ENCODE measurements at regions not wholly inside any gene's neighbourhood (a gene's known extent, or its start where the extent isn't known, plus 50 kb on each side); places are given as distances from the start of the nearest gene placed in this dataset.
"Not testable (repeated sequence)": the region's sequence is repeated elsewhere in the genome, so short reads cannot be mapped to it uniquely, and the experiment has no call there.

DNA sequence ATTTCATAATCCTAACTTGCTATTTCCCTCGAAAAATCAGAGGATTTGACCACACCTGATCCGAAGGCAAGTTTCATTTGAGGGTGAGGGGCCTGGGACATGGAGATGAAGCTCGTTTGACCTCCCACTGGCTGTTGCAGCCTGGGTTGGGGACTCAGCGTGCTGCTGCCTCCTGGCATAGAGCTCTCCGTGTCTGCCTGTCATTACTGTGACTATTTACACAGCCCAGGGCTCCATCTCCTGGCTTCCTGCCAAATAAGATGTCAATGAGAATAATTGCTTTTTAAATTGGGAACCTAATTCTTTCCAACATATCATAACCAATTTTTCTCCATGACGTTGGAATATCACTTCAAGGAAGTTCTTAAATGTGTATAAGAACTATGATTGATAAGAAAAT is 139.3 kb upstream of the COBL start:
- no peak for DNase-seq (ENCODE audit: low read depth in 2 of 2)

DNA sequence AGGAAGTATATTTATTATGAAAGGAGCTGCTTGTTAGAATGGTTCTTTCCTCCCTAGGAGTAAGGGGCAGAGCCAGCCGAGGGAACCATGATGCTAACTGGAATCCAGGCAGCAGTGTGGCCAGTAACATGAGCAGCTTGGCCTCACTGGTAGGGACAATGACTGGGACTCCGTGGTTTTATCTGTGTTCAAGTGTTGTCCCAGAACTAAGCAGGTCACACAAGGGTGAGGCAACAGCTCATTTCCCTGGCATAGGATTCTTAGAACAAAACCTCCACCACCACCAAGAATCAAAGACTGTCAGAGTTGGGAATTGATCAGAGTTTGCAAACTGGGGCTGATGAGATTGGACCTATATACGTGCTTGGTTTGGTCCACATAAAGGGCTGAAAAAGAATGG is 138.9 kb upstream of the COBL start:
- no peak for DNase-seq (ENCODE audit: low read depth in 2 of 2)

DNA sequence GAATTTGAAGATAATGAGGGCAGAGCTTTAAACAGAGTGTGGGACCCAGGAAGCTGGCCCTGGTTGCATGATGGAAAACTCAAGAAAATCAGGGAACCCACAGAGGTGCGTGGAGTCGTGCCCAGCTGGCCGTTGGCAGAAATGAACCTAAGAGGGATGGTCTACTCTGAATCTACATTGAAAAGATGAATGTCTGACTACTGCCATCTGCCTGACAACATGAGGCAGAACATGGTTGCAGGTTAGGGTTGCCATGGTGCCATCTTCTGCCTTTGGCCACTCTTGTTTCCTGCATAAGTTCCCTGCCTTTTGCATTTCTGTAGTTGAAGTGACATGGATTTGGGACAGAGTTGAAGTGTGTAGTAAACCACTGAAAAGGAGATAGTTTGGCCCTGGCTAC is 138.5 kb upstream of the COBL start:
- no peak for DNase-seq (ENCODE audit: low read depth in 2 of 2)

DNA sequence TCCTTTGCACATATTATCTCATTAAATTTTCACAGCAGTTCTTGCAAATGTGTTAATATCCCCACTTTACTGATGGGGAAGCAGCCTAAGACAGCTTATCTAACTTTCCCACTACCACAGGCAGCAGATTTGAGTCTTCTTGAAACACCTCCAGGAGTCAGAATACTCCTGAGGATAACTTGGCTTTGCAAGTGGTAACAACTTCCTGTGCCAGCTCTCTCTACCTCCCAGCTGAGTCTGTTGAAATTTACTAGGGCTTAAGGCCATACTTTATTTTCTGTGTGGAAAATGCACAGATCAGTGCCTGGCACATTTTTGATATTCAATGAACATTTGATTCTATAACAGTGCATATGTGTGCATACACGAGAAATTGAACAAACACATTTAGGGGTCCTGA is 136.1 kb upstream of the COBL start:
- no peak for DNase-seq (ENCODE audit: low read depth in 2 of 2)

DNA sequence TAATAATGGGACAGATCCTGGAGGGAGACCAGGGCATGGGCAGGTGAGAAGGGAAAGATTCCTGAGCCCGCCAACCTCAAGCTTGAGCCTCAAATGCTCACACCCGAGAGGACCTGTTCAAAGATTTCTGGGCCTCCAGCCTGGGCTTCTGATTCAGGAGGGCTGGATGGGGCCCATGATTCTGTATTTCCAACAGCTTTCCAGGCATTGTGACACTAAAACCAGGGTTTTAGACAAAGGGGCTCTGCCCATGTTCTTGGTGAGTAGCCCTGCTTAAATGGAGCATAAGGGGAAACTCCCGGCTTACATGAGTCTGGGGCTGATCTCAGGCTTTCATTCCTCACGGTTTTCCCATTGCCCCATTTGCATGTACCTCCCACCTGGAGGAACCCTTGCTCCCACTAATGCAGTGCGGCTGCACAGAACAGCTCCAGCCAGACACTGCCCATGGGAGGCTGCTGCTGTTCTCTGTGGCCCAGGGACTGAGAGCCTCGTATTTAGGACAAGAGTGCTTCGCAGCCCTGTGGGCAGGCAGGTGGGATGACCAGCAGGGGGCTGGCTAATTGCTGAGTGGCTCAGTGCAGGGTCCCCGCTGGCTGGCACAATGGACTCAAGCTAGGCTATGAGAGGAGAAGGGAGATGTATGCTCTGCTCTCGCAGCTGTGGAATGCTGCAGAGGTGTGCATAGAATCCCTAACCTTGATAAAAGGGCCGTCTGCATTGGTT is 135.3 kb upstream of the COBL start:
- no peak for DNase-seq (ENCODE audit: low read depth in 2 of 2)

DNA sequence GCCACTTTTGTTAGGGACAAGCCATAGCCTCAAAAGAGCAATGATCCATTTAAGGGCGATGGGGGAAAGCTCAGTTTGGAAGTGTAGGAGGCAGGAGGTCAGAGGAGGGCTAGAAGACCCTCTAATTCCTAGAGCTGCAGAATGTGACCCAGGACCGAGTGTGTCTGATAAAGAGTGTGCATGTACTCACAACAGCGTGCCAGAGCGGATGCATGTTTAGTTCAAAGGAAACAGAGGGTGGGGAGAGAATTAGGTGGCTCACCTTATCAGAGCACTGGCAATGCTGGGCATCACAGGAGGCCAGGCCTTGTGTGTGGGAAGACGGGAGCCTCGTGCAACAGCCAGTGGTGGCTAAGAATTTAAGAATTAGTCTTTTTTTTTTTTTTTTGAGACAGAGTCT is 133.9 kb upstream of the COBL start:
- no peak for DNase-seq (ENCODE audit: low read depth in 2 of 2)

DNA sequence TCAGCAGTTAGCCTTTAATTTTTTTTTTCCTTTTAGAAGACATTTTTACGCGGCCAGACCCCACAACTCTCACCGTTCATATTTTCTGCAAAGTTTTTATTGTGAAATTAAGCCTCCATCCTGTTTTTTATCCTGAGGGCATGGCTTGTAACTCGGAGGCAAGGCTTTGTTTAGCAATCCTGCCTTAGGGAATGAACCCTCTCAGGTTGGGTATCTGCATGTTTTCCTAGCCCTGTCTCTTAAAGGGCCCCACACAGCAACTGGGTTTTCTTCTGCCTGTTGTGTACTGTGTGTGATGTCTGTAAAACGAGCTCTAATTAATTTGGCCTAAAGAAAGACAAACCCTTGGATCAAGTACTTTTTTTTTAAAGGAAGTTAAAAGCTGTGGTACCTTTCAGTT is 130.2 kb upstream of the COBL start:
- DNase-seq (ENCODE audit: low read depth in 2 of 2): no peak

DNA sequence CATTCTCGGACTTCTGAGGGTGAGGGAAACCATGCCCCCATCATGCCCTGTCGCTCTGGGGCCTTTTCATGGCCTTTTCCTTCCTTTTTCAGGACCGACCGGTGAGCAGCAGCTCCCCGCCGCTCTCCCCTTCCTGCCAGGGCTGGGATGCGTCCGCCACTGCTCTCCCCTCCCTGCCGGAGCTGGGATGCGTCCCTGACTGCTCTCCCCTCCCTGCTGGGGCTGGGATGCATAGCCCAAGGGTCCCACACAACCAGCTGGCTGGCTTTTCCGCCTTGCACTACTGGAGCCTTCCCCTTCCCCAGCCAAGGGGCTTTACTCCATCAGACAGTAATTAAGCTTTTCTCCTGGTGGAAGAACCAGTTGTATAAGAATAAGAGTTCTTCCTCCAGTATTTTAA is 129.7 kb upstream of the COBL start:
- no peak for DNase-seq (ENCODE audit: low read depth in 2 of 2)

DNA sequence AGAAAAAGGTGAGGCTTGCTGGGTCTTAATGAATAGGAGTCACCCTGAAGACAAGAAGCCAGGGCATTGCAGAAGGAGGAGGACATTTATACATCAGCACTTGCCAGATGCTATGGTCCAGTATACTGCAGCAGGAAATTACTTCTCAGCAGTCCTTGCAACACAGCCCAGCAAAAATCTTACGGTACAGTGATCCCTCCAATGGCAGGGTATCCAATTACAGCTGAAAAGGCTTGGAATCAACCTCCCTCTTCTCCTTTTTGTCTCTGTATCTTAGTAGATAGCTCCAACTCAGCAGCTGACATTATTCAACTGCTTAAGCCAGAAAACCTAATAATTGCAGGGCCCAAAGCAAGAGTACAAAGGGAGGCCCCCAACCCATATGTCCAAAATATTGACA is 128.3 kb upstream of the COBL start:
- no peak for DNase-seq (ENCODE audit: low read depth in 2 of 2)

DNA sequence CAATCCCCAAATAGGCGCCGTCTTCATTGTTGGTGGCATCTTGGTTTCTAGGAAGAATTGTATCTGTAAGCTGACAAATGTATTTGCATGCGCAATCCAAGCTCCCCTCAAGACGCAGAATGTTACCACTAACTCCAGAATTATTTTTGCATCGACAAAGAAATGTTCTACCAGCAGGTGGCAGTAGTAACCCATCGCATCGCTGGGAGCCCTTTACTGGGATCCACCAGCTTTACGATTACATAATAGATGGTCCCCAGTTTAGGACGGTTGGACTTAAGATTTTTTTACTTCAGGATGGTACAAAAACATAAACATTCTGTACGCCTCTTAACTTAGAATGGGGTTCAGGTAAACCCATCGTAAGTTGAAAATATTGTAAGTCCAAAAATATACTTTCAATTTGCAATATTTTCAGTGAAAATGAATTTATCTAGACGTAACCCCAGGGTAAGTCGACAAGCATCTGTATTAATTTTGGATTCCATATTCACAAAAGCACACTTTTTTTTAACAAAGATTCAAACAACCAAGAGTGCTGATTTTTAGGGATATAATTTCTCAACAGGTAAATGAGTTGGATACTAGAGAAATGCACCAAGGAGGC is 114.0 kb upstream of the COBL start:
- DNase-seq (ENCODE audit: low read depth in 2 of 2): no peak

DNA sequence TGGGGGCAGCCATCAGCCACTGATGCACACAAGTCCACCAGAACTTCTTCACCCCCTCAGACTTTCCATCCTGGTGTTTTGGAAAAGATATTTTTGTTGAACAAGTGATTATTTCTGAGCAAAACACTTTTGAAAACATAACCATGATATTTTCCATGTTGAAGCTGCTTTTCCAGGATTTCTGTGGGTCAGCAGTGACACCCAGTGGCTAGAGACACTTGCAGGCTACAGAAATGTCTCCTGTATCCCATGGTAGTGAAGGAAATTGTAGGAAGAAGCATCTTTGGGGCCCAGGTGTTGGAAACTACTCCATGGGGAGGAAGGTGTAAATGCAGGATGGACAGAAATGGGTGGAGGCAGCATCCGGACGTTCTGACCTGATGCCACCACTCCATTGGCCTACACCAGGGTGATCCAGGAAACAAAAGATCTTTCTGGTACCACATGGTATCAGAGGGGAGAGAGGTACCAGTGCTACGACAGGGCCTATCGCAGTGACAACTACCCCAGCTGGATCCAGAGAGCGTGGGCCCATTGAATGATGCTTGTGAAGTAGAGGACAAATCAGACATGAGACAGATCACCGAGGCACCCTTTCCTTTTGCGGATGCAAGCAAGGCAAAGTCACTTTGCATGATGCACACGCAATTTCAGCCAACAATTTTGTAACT is 111.7 kb upstream of the COBL start:
- DNase-seq (ENCODE audit: low read depth in 2 of 2): no peak

DNA sequence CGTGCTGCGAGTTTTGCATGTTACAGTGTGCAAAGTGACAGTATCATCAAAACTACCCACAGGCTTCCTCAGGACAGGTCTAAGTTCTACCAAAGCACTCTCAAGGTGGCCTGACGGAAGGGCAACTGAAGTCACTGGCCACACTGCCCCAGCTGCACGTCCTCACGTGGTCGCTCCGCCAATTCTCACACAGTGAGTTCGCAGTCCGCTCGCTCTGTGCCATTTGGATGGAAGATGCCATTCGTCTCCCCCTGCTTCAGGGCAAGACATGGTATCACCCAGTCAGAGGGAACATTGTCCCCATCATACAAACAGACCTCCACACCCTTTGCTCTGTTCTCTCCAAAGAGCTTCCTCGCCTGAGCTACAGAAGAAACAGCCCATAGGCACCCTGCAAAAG is 109.6 kb upstream of the COBL start:
- DNase-seq (ENCODE audit: low read depth in 2 of 2): no peak

DNA sequence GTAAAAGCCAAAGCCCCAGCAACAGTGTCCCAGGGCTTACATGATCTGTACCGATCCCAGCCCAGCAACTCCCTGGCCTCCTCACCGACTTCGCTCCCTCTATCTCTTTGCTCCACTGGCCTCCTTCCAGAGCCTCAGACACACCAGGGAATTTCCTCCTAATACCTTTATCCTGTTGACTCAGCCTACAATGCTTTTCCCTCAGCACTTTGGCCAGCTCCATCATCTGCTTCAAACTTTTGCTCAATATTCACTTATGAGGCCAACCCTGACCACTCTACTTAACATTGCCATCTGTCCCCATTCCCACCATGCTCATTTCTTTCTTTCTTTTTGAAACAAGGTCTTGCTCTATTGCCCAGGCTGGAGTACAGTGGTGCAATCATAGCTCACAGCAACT is 93.3 kb upstream of the COBL start:
- DNase-seq (ENCODE audit: low read depth in 2 of 2): not testable (repeated sequence)

DNA sequence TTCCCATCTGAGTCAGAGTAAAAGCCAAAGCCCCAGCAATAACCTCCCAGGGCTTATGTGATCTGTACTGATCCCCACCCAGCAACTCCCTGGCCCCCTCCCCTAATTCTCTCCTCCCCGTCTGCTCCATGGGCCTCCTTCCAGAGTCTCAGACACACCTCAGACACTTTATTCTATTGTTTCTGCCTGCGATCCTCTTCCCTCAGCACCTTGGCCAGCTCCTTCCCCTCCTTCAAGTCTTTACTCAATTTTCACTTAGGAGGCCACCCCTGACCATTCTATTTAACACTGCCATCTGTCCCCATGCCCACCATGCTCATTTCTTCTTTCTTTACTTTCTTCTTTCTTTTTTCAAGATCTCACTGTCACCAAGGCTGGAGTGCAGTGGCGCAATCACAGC is 81.0 kb upstream of the COBL start:
- DNase-seq (ENCODE audit: low read depth in 2 of 2): not testable (repeated sequence)

DNA sequence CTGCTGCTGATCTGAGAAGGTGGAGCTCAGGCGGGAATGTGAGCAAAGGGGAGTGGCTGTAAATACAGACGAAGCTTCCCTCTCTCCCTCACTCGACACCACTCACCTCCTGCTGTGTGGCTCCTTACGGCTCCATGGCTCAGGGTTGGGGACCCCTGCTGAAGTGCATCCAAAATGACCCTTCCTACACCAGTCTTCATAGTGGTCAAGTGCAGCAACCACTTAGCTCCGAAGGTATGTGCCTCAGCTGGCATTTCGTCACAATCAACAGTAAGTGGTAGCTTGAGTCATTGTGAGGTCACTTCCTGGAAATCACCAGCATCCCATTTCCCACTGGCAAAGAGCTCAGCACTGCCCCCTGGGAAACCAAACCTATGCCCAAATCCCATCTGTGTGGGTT is 76.4 kb upstream of the COBL start:
- not testable (repeated sequence) for DNase-seq (ENCODE audit: low read depth in 2 of 2)

DNA sequence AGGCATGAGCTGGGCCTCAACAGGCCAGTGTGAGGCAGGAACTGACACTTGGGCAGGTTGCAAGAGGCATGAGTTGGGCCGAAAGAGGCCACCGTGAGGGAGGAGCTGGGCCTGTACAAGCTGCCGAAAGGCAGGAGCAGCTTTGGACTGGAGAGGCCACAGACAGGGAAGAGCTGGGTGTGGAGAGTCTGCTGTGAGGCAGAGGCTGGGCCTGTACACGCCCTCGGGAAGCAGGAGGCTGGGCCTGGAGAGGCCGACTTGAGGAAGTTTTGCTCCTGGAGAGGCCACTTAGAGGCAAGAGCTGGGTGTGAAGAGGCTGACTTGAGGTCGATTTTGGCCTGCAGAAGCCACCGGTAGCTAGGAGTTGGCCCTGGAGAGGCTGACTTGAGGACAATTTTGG is 73.3 kb upstream of the COBL start:
- not testable (repeated sequence) for DNase-seq (ENCODE audit: low read depth in 2 of 2)

DNA sequence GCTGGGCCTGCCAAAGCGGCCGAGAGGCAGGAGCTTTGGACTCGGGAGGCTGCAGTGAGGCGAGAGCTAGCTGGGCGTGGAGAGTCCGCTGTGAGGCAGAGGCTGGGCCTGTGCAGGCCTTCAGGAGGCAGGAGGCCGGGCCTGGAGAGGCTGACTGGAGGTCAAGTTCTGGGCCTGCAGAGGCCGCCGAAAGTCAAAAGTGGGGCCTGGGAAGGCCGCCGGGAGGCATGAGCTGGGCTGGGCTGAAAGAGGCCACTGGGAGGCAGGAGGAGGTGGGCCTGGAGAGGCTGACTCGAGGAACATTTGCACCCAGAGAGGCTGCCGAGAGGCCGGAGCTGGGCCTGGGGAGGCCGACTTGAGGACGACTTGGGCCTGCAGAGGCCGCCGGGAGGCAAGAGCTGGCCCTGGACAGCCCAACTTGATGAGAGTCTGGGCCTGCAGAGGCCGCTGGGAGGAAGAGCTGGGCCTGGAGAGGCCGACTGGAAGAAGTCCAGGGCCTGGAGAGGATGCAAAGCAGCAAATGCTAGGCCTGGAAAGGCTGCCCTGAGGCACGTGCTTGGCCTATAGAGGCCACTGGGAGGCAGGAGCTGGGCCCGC is 72.7 kb upstream of the COBL start:
- not testable (repeated sequence) for DNase-seq (ENCODE audit: low read depth in 2 of 2)

DNA sequence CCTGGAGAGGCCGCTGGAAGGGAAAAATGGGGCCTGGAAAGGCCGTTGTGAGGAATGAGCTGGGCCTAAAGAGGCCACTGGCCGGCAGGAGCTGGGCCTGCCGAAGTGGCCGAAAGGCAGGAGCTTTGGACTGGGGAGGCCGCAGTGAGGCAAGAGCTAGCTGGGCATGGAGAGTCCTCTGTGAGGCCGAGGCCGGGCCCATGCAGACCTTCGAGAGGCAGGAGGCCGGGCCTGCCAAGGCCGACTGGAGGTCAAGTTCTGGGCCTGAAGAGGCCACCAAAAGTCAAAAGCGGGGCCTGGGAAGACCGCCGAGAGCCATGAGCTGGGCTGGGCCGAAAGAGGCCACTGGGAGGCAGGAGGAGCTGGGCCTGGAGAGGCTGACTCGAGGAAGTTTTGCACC is 71.6 kb upstream of the COBL start:
- not testable (repeated sequence) for DNase-seq (ENCODE audit: low read depth in 2 of 2)

DNA sequence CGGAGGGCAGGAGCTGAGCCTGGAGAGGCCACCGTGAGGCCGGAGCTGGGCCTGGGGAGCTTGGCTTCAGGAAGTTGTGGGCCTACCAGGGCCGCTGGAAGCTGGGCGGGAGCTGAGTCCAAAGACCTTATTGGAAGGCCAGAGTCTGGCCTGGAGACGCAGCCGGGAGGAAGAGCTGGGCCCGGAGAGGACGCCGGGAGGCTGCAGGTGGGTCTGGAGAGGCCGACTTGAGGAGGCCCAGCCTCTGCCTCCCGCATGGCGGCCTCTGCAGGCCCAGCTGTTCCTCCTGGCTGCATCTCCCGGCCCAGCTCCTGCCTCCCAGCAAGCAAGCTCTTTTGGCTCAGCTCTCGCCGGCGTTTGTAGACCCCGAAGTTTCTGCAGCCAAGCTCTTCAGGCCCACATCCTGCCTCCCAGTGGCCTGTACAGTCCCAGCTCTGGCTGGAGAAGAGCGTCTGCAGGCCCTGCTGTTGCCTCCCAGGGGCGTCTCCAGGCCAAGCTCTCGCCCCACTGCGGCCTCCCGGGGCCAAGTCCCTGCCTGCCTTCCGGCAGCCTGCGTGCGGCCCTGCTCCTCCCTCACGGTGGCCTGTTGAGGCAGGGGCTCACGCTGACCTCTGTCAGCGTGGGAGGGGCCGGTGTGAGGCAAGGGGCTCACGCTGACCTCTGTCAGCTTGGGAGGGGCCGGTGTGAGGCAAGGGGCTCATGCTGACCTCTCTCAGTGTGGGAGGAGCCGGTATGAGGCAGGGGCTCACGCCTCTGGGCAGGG is 70.4 kb upstream of the COBL start:
- not testable (repeated sequence) for DNase-seq (ENCODE audit: low read depth in 2 of 2)

DNA sequence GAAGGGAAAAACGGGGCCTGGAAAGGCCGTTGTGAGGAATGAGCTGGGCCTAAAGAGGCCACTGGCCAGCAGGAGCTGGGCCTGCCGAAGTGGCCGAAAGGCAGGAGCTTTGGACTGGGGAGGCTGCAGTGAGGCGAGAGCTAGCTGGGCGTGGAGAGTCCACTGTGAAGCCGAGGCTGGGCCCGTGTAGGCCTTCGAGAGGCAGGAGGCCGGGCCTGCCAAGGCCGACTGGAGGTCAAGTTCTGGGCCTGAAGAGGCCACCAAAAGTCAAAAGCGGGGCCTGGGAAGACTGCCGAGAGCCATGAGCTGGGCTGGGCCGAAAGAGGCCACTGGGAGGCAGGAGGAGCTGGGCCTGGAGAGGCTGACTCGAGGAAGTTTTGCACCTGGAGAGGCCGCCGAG is 69.6 kb upstream of the COBL start:
- not testable (repeated sequence) for DNase-seq (ENCODE audit: low read depth in 2 of 2)

DNA sequence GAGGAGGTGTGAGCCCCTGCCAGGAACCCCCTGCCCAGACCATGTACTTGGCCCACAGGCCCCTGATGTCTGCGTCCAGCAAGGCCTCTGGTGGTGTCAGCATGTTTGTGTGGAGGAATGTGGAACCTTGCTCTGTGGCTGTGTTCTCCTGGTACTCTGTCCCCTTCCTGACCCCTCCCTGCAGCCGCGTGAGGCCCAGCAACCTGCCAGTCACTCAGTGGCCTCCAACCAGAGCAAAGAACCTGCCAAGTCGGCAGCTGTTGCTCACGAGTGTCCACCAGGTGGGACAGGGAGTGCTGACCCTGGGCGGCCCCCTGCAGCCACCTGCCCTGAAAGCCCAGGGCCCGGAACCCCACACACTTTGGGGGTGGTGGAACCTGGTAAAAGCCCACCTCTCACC is 65.6 kb upstream of the COBL start:
- DNase-seq (ENCODE audit: low read depth in 2 of 2): not testable (repeated sequence)
